ENCODE measurements at regions not wholly inside any gene's neighbourhood (a gene's known extent, or its start where the extent isn't known, plus 50 kb on each side); places are given as distances from the start of the nearest gene placed in this dataset.
"Not testable (repeated sequence)": the region's sequence is repeated elsewhere in the genome, so short reads cannot be mapped to it uniquely, and the experiment has no call there.

- H3K4me3 ChIP-seq (replicated peaks; ENCODE audit: insufficient read depth, low read length) = no peak overlapping the region
- DNase-seq (ENCODE audit: low read depth in 1 of 2, low spot score in 1 of 2) = no peak
- no peak overlapping the region for H3K27ac ChIP-seq (replicated peaks)
- no peak for TF ChIP-seq GABPA (IDR thresholded peaks at IDR 0.05; ENCODE audit: low read depth)
- no peaks in the 10 kb centered on the region for H3K27me3 ChIP-seq (ENCODE audit: insufficient read depth, poor library complexity, severe bottlenecking)
These were observed 78.4 kb upstream of the RBPJ start for GRCh38 chr4:26242451-26242850.

GRCh38 chr4:26244138-26244537, 76.7 kb upstream of the RBPJ start:
- not testable (repeated sequence) for DNase-seq (ENCODE audit: low read depth in 1 of 2, low spot score in 1 of 2); H3K27me3 ChIP-seq (ENCODE audit: insufficient read depth, poor library complexity, severe bottlenecking); H3K4me3 ChIP-seq (replicated peaks; ENCODE audit: insufficient read depth, low read length); H3K27ac ChIP-seq (replicated peaks)

GRCh38 chr4:26248647-26249046, 72.2 kb upstream of the RBPJ start:
- DNase-seq (ENCODE audit: low read depth in 1 of 2, low spot score in 1 of 2) = no peak
- Histone ChIP-seq H3K4me3 (replicated peaks; ENCODE audit: insufficient read depth, low read length) (no peak overlapping the region), H3K27me3 (ENCODE audit: insufficient read depth, poor library complexity, severe bottlenecking) (no peaks in the 10 kb centered on the region), H3K27ac (replicated peaks) (no peak overlapping the region)
- TF ChIP-seq GABPA (IDR thresholded peaks at IDR 0.05; ENCODE audit: low read depth) = no peak
- no peak for TF ChIP-seq POLR2AphosphoS5 (IDR thresholded peaks at IDR 0.05; ENCODE audit: low read depth)
- TF ChIP-seq REST (IDR thresholded peaks at IDR 0.05; ENCODE audit: insufficient replicate concordance, low read depth) = no peak
- TF ChIP-seq CTCF (IDR thresholded peaks at IDR 0.05; ENCODE audit: insufficient read depth, low read length) = no peak
- TF ChIP-seq SPI1 (IDR thresholded peaks at IDR 0.05; ENCODE audit: borderline replicate concordance, low read depth) = no peak

- Histone ChIP-seq H3K27me3 (ENCODE audit: insufficient read depth, poor library complexity, severe bottlenecking) (no peaks in the 10 kb centered on the region), H3K27ac (replicated peaks) (no peak overlapping the region)
- DNase-seq (ENCODE audit: low read depth in 1 of 2, low spot score in 1 of 2) = no peak
These were observed 68.3 kb upstream of the RBPJ start for GRCh38 chr4:26252349-26253025.

More at GRCh38 chr4:26252349-26253025, 68.3 kb upstream of the RBPJ start:
- TF ChIP-seq GABPA (IDR thresholded peaks at IDR 0.05; ENCODE audit: low read depth) = no peak
- no peak for TF ChIP-seq CTCF (IDR thresholded peaks at IDR 0.05; ENCODE audit: insufficient read depth, low read length)
- no peak for TF ChIP-seq POLR2AphosphoS5 (IDR thresholded peaks at IDR 0.05; ENCODE audit: low read depth)
- TF ChIP-seq SPI1 (IDR thresholded peaks at IDR 0.05; ENCODE audit: borderline replicate concordance, low read depth) = no peak
- no peak for TF ChIP-seq REST (IDR thresholded peaks at IDR 0.05; ENCODE audit: insufficient replicate concordance, low read depth)
- H3K4me3 ChIP-seq (replicated peaks; ENCODE audit: insufficient read depth, low read length) = no peak overlapping the region

Data from HL-60 (cell line).